Memory B cell (primary cell): ENCODE measurements at regions not wholly inside any gene's neighbourhood (a gene's known extent, or its start where the extent isn't known, plus 50 kb on each side); places are given as distances from the start of the nearest gene placed in this dataset.

Experiments
- ATAC-seq: fragments of 150-1000 bp; cut with Tn5 transposase; 2 replicates; pipeline ENCODE4 v1.10.0; 2021; ENCODE audit warnings: low read depth, mild to moderate bottlenecking, moderate library complexity
- DNase-seq, 2 donors: peaks; one replicate each; pipeline ENCODE4 v3.0.0; 2022; ENCODE audit warnings: low spot score in 2 of 2
- H3K27ac Mint-ChIP-seq: one replicate; pipeline ENCODE4 v1.8.0; 2022; ENCODE audit warnings: mild to moderate bottlenecking, moderate library complexity, mixed read lengths
- H3K27me3 Mint-ChIP-seq: one replicate; pipeline ENCODE4 v1.8.0; 2022; ENCODE audit warnings: mixed read lengths
- H3K36me3 Mint-ChIP-seq: one replicate; pipeline ENCODE4 v1.8.0; 2022; ENCODE audit warnings: mild to moderate bottlenecking, mixed read lengths
- H3K4me1 Mint-ChIP-seq: one replicate; pipeline ENCODE4 v1.8.0; 2022; ENCODE audit warnings: mixed read lengths
- H3K4me3 Mint-ChIP-seq: one replicate; pipeline ENCODE4 v1.8.0; 2022; ENCODE audit warnings: mild to moderate bottlenecking, moderate library complexity, mixed read lengths
- H3K9me3 Mint-ChIP-seq: one replicate; pipeline ENCODE4 v1.8.0; 2022; ENCODE audit warnings: mixed read lengths

DNA sequence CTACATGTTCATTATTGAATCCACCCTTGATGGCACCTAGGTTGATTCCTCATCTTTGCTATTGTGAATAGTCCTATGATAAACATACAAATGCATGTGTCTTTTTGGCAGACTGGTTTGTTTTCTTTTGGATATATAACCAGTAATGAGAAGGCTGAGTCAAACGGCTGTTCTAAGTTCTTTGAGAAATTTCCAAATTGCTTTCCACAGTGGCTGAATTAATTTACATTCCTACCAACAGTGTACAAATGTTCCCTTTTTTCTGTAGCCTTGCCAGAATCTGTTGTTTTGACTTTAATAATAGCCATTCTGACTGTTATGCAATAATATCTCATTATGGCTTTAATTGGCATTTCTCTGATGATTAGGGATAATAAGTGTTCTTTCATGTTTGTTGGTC, 184.9 kb downstream of the CASP12 start:
- Mint-ChIP-seq H3K4me1 (peaks cover 4% of the 10 kb centered on the region), H3K27ac (no peak overlapping the region), H3K27me3 (no peaks in the 10 kb centered on the region), H3K36me3 (no peaks in the 10 kb centered on the region), H3K4me3 (no peak overlapping the region), H3K9me3 (no peaks in the 10 kb centered on the region)
- ATAC-seq (no peak), DNase-seq (no peak)

DNA sequence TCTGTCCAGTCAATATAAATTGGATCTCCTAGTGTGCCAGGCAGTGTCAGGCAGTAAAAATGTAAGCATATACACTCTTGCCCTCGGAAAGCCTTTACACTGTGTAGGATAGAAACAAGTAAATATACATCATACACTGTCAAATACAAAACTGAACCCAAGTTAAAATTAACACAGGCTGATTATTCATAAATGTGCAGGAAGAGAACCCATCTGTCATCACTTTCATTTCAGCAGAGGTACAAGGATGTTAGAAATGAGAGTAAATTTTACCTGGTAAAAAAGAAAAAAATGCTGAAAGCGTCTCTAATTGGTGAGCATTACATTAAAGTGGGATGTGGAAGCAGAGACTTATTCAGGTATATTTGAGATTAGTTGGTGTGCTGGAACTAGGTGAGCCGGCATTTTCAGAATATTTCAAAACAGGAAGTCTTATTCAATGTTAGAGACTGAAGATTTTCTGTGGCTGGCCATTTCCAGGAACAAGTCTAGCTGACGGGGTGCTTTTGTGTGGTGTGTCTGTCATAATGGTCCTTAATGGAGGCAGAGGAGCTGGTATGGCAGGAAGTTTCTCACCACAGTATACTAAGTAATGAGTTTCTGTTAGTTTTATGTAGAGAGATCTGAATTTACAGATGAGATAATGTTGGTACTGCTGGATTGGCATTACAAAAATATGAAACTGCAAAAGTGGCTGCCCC, 192.6 kb downstream of the CASP12 start:
- peak overlapping the region; percentile 79 for H3K4me3 Mint-ChIP-seq
- no peaks in the 10 kb centered on the region for H3K27me3 Mint-ChIP-seq
- H3K4me1 Mint-ChIP-seq: peaks cover 25% of the 10 kb centered on the region
- H3K36me3 Mint-ChIP-seq: no peaks in the 10 kb centered on the region
- no peaks in the 10 kb centered on the region for H3K9me3 Mint-ChIP-seq
- ATAC-seq (peak; percentile 98), DNase-seq (peak; percentile 20 to 36)
- H3K27ac Mint-ChIP-seq: peak overlapping the region; percentile 92

DNA sequence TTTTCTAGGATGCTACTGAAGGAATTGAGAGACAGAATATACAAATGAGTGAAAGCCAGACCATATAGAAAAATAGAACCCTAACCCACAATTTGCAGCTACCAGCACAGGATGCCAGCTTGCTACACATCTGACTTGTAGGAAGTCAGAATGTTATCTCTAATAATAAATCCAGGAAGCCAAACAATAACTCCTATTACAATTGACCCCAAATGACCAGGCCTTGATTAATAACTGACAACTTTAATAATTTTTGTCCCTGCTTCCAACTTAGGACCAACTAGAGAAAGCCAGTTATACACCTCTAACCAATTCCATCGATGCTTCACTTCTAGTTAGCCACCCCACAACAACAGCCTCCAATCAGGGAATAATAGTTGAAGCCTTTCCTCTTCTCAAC, 193.4 kb downstream of the CASP12 start:
- Mint-ChIP-seq H3K27me3 (no peaks in the 10 kb centered on the region), H3K4me3 (no peak overlapping the region), H3K27ac (peak overlapping the region; percentile 92), H3K4me1 (peaks cover 25% of the 10 kb centered on the region), H3K9me3 (no peaks in the 10 kb centered on the region), H3K36me3 (no peaks in the 10 kb centered on the region)
- ATAC-seq (no peak), DNase-seq (no peak)

DNA sequence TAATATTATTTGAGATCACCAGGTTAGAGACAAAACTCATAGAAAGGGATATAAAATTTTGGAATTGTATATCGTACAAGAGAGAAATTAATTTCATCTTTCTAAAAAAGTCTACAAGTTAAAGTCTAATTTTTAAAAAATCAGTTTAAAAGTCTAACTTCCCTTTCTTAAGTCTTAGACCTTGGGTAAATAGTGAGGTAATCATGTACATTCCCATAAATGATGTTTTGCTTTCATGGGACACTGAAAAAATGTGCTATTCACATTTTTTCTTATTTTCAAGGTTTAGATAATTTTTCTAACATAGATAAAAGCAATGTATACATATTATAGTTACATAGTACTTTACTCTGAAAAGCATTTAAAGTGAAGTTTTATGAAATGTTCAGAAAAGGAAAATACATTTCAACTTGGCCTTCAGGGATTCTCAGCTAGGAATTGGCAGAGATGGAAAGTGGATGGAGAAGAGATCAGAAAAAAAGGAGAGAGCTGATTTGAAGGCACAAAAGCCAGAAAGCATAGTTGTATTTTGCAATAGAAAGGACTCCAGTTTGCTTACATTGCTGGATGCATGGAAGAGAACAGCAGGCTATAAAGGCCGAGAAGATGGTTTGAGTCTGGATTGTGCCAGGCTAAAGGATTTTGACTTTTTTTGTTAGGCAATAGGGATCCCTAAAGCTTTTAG, 194.0 kb downstream of the CASP12 start:
- Mint-ChIP-seq H3K9me3 (no peaks in the 10 kb centered on the region), H3K4me3 (no peak overlapping the region), H3K4me1 (peaks cover 25% of the 10 kb centered on the region), H3K36me3 (no peaks in the 10 kb centered on the region), H3K27ac (no peak overlapping the region), H3K27me3 (no peaks in the 10 kb centered on the region)
- DNase-seq: no peak
- ATAC-seq: no peak

DNA sequence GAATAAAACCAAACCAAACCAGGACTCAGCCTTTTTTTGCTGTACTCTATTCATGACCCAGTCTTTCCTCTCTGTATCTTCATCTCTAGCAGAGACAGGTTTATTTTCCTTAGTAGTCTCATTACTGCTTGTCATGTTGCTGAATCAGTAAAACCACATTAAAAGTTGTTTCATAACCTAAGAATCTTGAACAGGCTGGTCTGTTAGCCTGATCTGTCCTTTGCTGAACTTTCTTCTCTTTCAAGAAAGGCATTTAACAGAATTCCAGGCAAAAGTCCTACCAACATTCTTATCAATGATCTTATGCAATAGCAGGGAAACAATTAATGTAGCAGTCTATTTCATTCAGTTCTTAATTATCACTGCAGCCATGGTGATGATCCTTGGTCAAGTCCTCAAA, 197.7 kb downstream of the CASP12 start:
- DNase-seq: no peak
- ATAC-seq: no peak
- Mint-ChIP-seq H3K4me1 (peaks cover 17% of the 10 kb centered on the region), H3K9me3 (no peaks in the 10 kb centered on the region), H3K27ac (no peak overlapping the region), H3K36me3 (no peaks in the 10 kb centered on the region), H3K27me3 (no peaks in the 10 kb centered on the region), H3K4me3 (no peak overlapping the region)

DNA sequence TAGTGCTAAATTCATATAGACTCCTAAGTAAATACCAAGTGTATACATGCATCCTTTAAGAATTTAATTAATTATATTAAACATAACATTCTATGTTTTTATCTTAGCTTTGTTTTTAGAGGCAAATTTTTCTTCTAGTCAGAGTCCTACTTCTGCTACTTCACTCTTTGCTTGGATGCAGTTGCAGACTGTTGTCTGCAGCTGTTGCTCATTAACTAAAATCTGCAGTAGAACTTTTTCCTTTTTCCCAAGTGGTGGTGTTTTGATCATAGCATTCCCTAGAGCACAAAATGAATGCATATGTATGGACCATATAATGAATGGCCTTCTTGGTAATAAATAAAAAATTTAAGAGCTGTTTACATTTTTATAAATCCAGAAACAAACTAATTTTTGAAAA, 198.3 kb downstream of the CASP12 start:
- no peak overlapping the region for H3K4me3 Mint-ChIP-seq
- ATAC-seq (no peak), DNase-seq (no peak)
- H3K27me3 Mint-ChIP-seq: no peaks in the 10 kb centered on the region
- H3K4me1 Mint-ChIP-seq: peaks cover 10% of the 10 kb centered on the region
- no peaks in the 10 kb centered on the region for H3K9me3 Mint-ChIP-seq
- H3K36me3 Mint-ChIP-seq: no peaks in the 10 kb centered on the region
- H3K27ac Mint-ChIP-seq: no peak overlapping the region

DNA sequence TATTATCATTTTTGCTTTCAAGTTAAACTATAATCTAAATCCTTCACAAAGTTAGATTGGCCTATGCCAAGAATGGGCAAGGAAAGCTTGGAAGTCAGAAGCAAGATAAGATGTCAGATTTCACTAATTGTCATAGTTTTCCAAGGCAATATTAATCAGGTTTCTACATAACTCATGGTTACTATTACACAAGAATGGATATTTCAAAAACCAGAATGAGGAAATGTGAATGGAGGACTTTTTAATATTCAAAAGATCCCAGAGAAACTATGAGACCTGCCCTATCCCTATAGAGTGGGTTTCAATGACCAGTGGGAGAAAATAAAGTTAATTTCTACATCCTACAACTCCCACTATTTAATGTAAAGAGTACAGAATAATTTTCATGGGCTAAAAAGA, 203.2 kb downstream of the CASP12 start:
- no peak for DNase-seq
- ATAC-seq: no peak
- Mint-ChIP-seq H3K4me3 (no peak overlapping the region), H3K36me3 (no peaks in the 10 kb centered on the region), H3K27ac (no peak overlapping the region), H3K4me1 (no peaks in the 10 kb centered on the region), H3K27me3 (no peaks in the 10 kb centered on the region), H3K9me3 (no peaks in the 10 kb centered on the region)

DNA sequence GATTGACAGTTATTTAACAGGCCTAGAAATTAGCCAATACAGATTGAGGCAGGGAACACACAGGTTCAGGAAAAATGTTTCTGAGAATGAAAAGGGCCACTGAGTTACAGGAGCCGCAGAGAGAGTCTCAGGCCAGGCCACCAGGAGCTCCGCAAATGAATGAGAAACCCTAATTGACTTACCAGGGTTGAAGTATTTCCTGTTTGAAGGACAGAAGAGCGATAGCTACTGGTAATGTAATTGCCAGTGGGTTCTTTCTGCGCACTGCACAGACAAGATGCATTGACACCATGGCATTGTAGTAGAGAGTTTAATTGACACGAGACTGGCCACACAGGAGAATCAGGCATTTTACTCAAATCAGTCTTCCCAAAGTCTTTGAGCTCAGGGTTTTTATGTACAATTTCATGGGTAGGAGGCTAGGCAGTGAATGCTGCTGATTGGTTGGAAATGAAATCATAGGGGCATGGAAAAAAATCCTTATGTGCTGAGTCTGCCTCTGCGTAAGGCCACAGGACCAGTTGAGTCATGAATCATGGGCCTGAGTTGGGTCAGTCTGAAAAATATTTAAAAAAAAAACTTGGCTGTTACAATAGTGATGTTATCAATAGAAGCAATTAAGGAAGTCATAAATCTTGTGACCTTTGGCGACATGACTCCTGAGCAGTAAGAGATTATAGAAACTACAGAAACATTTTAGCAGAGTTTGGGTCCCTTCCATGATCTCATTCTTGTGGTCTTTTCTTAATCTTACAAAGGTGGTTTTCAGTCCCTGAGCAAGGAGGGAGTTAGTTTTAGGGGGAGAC, 203.8 kb downstream of the CASP12 start:
- no peaks in the 10 kb centered on the region for H3K9me3 Mint-ChIP-seq
- H3K4me1 Mint-ChIP-seq: no peaks in the 10 kb centered on the region
- DNase-seq (no peak), ATAC-seq (no peak)
- H3K27ac Mint-ChIP-seq: no peak overlapping the region
- H3K4me3 Mint-ChIP-seq: no peak overlapping the region
- no peaks in the 10 kb centered on the region for H3K27me3 Mint-ChIP-seq
- no peaks in the 10 kb centered on the region for H3K36me3 Mint-ChIP-seq

DNA sequence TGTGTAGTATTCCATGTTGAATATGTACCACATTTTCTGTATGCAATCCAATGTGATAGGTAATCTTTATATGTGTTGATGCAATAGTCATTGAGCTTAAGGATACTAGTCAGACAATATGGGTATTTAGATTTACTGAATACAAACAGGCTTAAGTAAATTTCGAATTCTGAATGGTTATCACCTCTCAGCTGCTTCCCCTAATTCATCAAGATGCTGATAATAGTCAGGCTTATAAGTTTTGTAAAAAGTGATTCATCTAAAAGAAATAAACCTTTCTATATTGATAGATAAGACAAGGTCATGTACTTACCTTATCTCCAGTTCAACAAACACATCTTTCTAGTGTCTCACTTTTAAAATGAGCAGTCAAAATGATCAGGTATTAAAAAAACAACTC, 205.5 kb downstream of the CASP12 start:
- Mint-ChIP-seq H3K36me3 (no peaks in the 10 kb centered on the region), H3K27ac (no peak overlapping the region), H3K27me3 (no peaks in the 10 kb centered on the region), H3K9me3 (no peaks in the 10 kb centered on the region), H3K4me3 (no peak overlapping the region), H3K4me1 (no peaks in the 10 kb centered on the region)
- ATAC-seq (no peak), DNase-seq (no peak)

DNA sequence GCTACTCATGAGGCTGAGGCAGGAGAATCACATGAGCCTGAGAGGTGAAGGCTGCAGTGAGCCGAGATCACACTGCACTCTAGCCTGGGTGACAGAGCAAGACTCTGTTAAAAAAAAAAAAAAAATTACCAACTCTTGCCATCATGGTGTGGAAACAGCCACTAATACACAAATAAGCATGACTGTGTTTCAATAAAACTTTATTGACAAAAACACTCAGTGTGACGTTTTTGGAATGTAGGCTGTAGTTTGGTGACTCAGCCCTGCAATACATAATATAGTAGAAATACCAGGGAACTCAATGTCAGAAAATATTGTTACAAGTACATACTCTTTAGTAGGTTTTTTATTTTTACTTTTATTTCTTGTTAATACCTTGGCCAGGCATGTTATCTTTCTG, 207.1 kb downstream of the CASP12 start:
- no peak for ATAC-seq
- DNase-seq: no peak
- Mint-ChIP-seq H3K27ac (no peak overlapping the region), H3K4me1 (no peaks in the 10 kb centered on the region), H3K9me3 (no peaks in the 10 kb centered on the region), H3K4me3 (no peak overlapping the region), H3K36me3 (no peaks in the 10 kb centered on the region), H3K27me3 (no peaks in the 10 kb centered on the region)

DNA sequence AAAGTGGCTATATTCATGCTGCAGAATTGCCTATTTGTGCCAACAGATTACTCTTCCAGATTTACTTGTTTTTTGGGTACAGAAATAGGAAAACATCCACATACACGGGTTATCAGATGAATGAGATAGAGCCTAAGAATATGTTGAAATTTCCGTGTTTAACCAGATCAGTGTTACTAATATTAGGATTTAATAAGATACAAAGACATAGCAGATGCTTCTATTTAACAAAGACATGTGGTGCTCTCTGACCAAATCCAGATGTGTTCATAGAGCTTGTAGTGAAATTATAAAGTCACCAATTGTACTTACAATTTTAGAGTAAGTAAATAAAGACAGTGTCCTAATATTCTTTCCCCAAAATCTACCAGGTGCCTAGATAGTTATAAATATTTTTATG, 208.0 kb downstream of the CASP12 start:
- no peak for ATAC-seq
- Mint-ChIP-seq H3K4me3 (no peak overlapping the region), H3K9me3 (no peaks in the 10 kb centered on the region), H3K27ac (no peak overlapping the region), H3K4me1 (no peaks in the 10 kb centered on the region), H3K27me3 (no peaks in the 10 kb centered on the region), H3K36me3 (no peaks in the 10 kb centered on the region)
- DNase-seq: no peak

DNA sequence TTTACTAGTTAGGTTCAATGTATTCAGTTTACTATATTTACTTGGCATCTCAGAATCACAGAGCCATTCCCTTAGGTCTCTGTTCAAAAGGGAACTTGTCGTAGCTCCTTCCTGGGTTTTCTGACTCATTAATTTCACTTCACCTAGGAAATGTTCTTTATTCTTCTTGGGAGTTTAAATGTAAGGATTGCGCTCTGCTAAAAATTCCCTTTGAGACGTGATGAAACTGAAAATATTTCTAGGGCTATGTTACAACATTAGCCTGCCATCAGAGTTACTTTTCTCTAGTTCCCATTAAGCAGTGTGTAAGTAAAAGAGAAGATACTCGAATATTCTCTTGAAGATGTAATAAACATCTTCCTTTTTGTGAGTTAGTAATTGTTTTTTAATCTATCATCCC, 209.5 kb downstream of the CASP12 start:
- H3K4me3 Mint-ChIP-seq: no peak overlapping the region
- no peak for ATAC-seq
- no peaks in the 10 kb centered on the region for H3K27me3 Mint-ChIP-seq
- H3K4me1 Mint-ChIP-seq: no peaks in the 10 kb centered on the region
- no peak overlapping the region for H3K27ac Mint-ChIP-seq
- DNase-seq: no peak
- no peaks in the 10 kb centered on the region for H3K9me3 Mint-ChIP-seq
- no peaks in the 10 kb centered on the region for H3K36me3 Mint-ChIP-seq

DNA sequence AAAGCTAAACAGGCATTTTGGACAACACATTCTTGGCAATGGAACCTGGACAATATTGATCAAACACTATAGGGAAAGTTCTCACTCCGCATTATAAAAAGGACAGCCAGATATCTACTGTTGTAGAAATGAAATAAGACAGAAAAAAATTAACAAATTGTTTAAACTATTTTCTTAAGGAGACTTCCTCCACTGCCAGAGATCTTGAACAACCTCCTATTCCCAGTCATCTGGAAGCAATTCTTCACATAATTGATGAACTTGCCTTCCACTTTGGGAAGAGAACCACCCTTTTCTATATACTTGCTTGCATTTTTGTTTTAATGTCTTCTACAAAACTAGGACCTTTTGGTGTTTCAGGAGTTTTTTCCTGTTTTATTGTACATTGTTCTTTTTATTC, 216.1 kb downstream of the CASP12 start:
- Mint-ChIP-seq H3K9me3 (no peaks in the 10 kb centered on the region), H3K36me3 (no peaks in the 10 kb centered on the region), H3K4me1 (no peaks in the 10 kb centered on the region), H3K27me3 (no peaks in the 10 kb centered on the region), H3K4me3 (no peak overlapping the region), H3K27ac (no peak overlapping the region)
- no peak for ATAC-seq
- no peak for DNase-seq

DNA sequence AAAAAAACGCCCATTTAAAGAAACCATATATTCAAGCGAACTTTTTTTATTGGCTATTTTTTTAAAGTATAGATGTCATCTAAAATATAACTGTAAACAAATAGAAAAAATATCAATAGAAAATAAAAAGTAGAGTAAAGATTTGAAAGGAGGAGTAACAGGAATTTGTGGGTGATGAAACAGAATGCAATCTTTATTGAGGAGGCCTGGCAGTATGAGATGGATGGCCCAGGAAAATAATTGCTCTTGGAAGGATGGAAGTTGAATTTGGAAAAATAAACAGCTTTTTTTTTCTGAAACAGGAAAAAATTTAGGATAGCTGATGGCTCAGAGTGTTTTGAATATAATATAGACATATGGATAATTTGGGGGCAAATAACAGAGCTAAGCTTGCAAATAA, 219.0 kb downstream of the CASP12 start:
- Mint-ChIP-seq H3K9me3 (peaks cover 5% of the 10 kb centered on the region), H3K4me3 (no peak overlapping the region), H3K27me3 (no peaks in the 10 kb centered on the region), H3K4me1 (no peaks in the 10 kb centered on the region), H3K27ac (no peak overlapping the region), H3K36me3 (peaks cover 3% of the 10 kb centered on the region)
- DNase-seq (no peak), ATAC-seq (no peak)
